Loucy (cell line): ENCODE measurements at regions not wholly inside any gene's neighbourhood (a gene's known extent, or its start where the extent isn't known, plus 50 kb on each side); places are given as distances from the start of the nearest gene placed in this dataset.

ENCODE experiments used
- CTCF ChIP-seq: fragments of 200-600 bp; sonication (generic); conservative IDR thresholded peaks from 2 replicates; pipeline ENCODE4 v1.5.1; 2014; ENCODE audit warnings: mild to moderate bottlenecking, antibody characterized with exemption, low read length
- EZH2phosphoT487 ChIP-seq: fragments of 200-600 bp; IDR thresholded peaks from 2 replicates; pipeline ENCODE4 v1.6.1; 2018; ENCODE audit warnings: antibody characterized with exemption, mild to moderate bottlenecking, moderate library complexity, borderline replicate concordance

- TF ChIP-seq CTCF, result no peak
- no peak for TF ChIP-seq EZH2phosphoT487
Measured at GRCh38 chr3:148206446-148206845, 491.3 kb upstream of the AGTR1 start.
